K562 (cell line): ENCODE measurements at regions not wholly inside any gene's neighbourhood (a gene's known extent, or its start where the extent isn't known, plus 50 kb on each side); places are given as distances from the start of the nearest gene placed in this dataset.

ENCODE experiments used
- EZH2 ChIP-seq: IDR thresholded peaks from 2 replicates; pipeline ENCODE4 v1.6.1; 2012; ENCODE audit warnings: low read depth, mild to moderate bottlenecking, inconsistent platforms, low read length, borderline replicate concordance
- LEF1 ChIP-seq: fragments of 450-650 bp; IDR thresholded peaks from 2 replicates; pipeline ENCODE4 v1.6.1; 2016; ENCODE audit warnings: mild to moderate bottlenecking
- NR2C2 ChIP-seq, 2 experiments: fragments of 200-800 bp in 1 of 2; sonication (Bioruptor generic) in 1 of 2; sonication (generic) in 1 of 2; formaldehyde crosslinking in 1 of 2; IDR thresholded peaks; 2 replicates each; pipeline versions ENCODE4 v1.6.1 to v1.8.0; 2016 to 2022; ENCODE audit warnings: mild to moderate bottlenecking in 1 of 2, missing compliant biosample characterization in 1 of 2, missing genetic modification characterization in 1 of 2, missing genetic modification reagents in 1 of 2
- RBBP5 ChIP-seq: fragments of 200-600 bp; sonication (generic); IDR thresholded peaks from 2 replicates; pipeline ENCODE4 v1.6.1; 2012; ENCODE audit warnings: borderline replicate concordance, mild to moderate bottlenecking, low read length, control low read depth, inconsistent platforms; ENCODE audit not compliant: insufficient read depth, poor library complexity, severe bottlenecking
- SP1 ChIP-seq: sonication (generic); formaldehyde crosslinking; IDR thresholded peaks from 2 replicates; pipeline ENCODE4 v1.8.1; 2022; ENCODE audit warnings: mild to moderate bottlenecking, missing genetic modification reagents
- STAG1 ChIP-seq: sonication (generic); formaldehyde crosslinking; IDR thresholded peaks from 2 replicates; pipeline ENCODE4 v1.5.0; 2020; ENCODE audit warnings: missing genetic modification reagents, borderline replicate concordance
- YY1 ChIP-seq, 3 experiments: IDR thresholded peaks; 2 replicates each; pipeline ENCODE4 v1.6.1; 2011; ENCODE audit warnings: low read length in 2 of 3, mild to moderate bottlenecking in 2 of 3, moderate library complexity in 2 of 3, borderline replicate concordance in 1 of 3, control low read depth in 1 of 3, low read depth in 1 of 3; ENCODE audit not compliant: insufficient read depth in 3 of 3, insufficient replicate concordance in 2 of 3, control insufficient read depth in 1 of 3, insufficient read length in 1 of 3; ENCODE audit errors: extremely low read depth in 1 of 3
- ZBTB8A ChIP-seq: fragments of 450-650 bp; IDR thresholded peaks from 2 replicates; pipeline ENCODE4 v1.6.1; 2018; ENCODE audit warnings: mild to moderate bottlenecking, moderate library complexity; ENCODE audit not compliant: partially characterized antibody
- ZFP30 ChIP-seq: fragments of 250-450 bp; sonication (Bioruptor Pico); IDR thresholded peaks from 2 replicates; pipeline ENCODE4 v1.8.0; 2022; ENCODE audit warnings: moderate library complexity, mild to moderate bottlenecking, inconsistent platforms, borderline replicate concordance
- TF ChIP-seq, protein P1 (sequence below), 3 experiments: IDR thresholded peaks in 2 of 3; conservative IDR thresholded peaks in 1 of 3; 2 replicates each; pipeline ENCODE4 v1.5.1; 2011 to 2012; ENCODE audit warnings: low read length in 3 of 3, mild to moderate bottlenecking in 3 of 3, control low read depth in 2 of 3, improper control_type of control experiment in 1 of 3, inconsistent platforms in 1 of 3, low read depth in 1 of 3, mixed read lengths in 1 of 3, moderate library complexity in 1 of 3; ENCODE audit not compliant: insufficient read depth in 2 of 3

DNA sequence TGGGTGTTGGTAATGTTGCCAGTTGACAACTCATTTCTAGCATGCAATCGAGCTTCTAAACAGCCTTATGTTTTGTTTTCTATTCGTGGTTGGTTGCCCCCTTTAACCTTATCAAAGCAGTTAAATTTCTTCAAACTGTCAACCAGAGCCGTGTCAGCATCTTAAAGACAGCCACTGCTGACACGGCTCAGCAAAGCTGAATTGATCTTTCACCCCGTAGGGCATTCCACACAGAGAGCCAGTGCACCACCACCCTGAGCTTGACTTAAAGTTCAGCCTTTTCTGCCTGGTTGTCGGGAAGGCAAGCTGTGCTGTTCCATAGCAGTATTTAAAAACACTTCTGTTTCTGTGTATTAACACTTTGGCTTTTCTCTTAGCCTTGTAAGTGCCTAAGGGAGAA, 355.0 kb upstream of the CHST9 start:
- TF ChIP-seq STAG1 (no peak), EZH2 (no peak), NR2C2 (CRISPR knock-in tag; IDR thresholded peaks at IDR 0.05) (no peak), NR2C2 (tag; IDR thresholded peaks at IDR 0.05) (no peak), RBBP5 (no peak), LEF1 (no peak), ZFP30 (CRISPR knock-in tag) (no peak), ZBTB8A (no peak), SP1 (no peak), YY1 (IDR thresholded peaks at IDR 0.05; ENCODE audit: borderline replicate concordance in 1 of 3, control insufficient read depth in 1 of 3, extremely low read depth in 1 of 3, insufficient read depth in 3 of 3, insufficient read length in 1 of 3, insufficient replicate concordance in 2 of 3, low read depth in 1 of 3, low read length in 2 of 3) (no peak)
- TF ChIP-seq, protein P1, sequence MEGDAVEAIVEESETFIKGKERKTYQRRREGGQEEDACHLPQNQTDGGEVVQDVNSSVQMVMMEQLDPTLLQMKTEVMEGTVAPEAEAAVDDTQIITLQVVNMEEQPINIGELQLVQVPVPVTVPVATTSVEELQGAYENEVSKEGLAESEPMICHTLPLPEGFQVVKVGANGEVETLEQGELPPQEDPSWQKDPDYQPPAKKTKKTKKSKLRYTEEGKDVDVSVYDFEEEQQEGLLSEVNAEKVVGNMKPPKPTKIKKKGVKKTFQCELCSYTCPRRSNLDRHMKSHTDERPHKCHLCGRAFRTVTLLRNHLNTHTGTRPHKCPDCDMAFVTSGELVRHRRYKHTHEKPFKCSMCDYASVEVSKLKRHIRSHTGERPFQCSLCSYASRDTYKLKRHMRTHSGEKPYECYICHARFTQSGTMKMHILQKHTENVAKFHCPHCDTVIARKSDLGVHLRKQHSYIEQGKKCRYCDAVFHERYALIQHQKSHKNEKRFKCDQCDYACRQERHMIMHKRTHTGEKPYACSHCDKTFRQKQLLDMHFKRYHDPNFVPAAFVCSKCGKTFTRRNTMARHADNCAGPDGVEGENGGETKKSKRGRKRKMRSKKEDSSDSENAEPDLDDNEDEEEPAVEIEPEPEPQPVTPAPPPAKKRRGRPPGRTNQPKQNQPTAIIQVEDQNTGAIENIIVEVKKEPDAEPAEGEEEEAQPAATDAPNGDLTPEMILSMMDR (IDR thresholded peaks at IDR 0.05 in 2 of 3, conservative IDR thresholded peaks at IDR 0.05 in 1 of 3; ENCODE audit: insufficient read depth in 2 of 3, low read depth in 1 of 3, low read length in 3 of 3) = no peak
